ENCODE measurements at regions not wholly inside any gene's neighbourhood (a gene's known extent, or its start where the extent isn't known, plus 50 kb on each side); places are given as distances from the start of the nearest gene placed in this dataset.

- no peak for TF ChIP-seq EZH2 (IDR thresholded peaks at IDR 0.05)
- no peak for TF ChIP-seq ATF3 (IDR thresholded peaks at IDR 0.05)
- no peak for TF ChIP-seq FOSL1 (IDR thresholded peaks at IDR 0.05; ENCODE audit: low read depth)
- no peak for TF ChIP-seq SRF (IDR thresholded peaks at IDR 0.05; ENCODE audit: low read depth)
- TF ChIP-seq EZH2phosphoT487 (IDR thresholded peaks at IDR 0.05; ENCODE audit: borderline replicate concordance) = no peak
- no peak for TF ChIP-seq CTCF (IDR thresholded peaks at IDR 0.05 in 2 of 3, conservative IDR thresholded peaks at IDR 0.05 in 1 of 3; ENCODE audit: borderline replicate concordance in 1 of 3, insufficient read depth in 1 of 3, low read depth in 2 of 3, low read length in 2 of 3)
- TF ChIP-seq SIN3A (IDR thresholded peaks at IDR 0.05; ENCODE audit: low read depth) = no peak
Observed at GRCh38 chr13:64958106-64958505, 2272.0 kb downstream of the PCDH9 start.

GRCh38 chr13:64938660-64939059, 2291.5 kb downstream of the PCDH9 start:
- no peaks in the 10 kb centered on the region for H3K27me3 ChIP-seq (ENCODE audit: insufficient read depth, low read length)
- ATAC-seq = no peak
- no TSS peak for BruUV-seq (replicated peaks)
- no peak overlapping the region for H3K4me3 ChIP-seq (replicated peaks in 1 of 2; ENCODE audit: low read depth in 1 of 2, low read length in 2 of 2)
- intact Hi-C loops (cut with micrococcal nuclease) = no loop called here
- POLR2A ChIA-PET = no interaction called here
- H3K4me1 ChIP-seq (ENCODE audit: control insufficient read depth in 1 of 2, insufficient read depth in 2 of 2, low read length in 2 of 2) = no peaks in the 10 kb centered on the region
- no peaks in the 10 kb centered on the region for H4K20me1 ChIP-seq (ENCODE audit: insufficient read depth)
- TF ChIP-seq REST (IDR thresholded peaks at IDR 0.05; ENCODE audit: low read depth) = no peak
- TF ChIP-seq POLR2AphosphoS5 (IDR thresholded peaks at IDR 0.05; ENCODE audit: low read depth, low read length) = no peak
- no peak for TF ChIP-seq RAD21 (IDR thresholded peaks at IDR 0.05; ENCODE audit: low read depth)
- no peak for TF ChIP-seq ZFX (IDR thresholded peaks at IDR 0.05)
- TF ChIP-seq SRF (IDR thresholded peaks at IDR 0.05; ENCODE audit: low read depth) = no peak
- TF ChIP-seq CEBPB (IDR thresholded peaks at IDR 0.05; ENCODE audit: low read depth) = no peak
- TF ChIP-seq ELF1 (IDR thresholded peaks at IDR 0.05; ENCODE audit: borderline replicate concordance, low read depth) = no peak
- no peaks in the 10 kb centered on the region for H3K36me3 ChIP-seq (ENCODE audit: control insufficient read depth in 1 of 2, insufficient read depth in 2 of 2, low read length in 2 of 2)
- H3K4me2 ChIP-seq (ENCODE audit: low read length) = no peak overlapping the region
- no peak overlapping the region for H2AFZ ChIP-seq (ENCODE audit: low read depth, low read length, poor library complexity, severe bottlenecking)
- H3K9me2 ChIP-seq (ENCODE audit: insufficient read depth) = no peaks in the 10 kb centered on the region
- RAD21 ChIA-PET (ENCODE audit: low non-redundant PET in 1 of 2, low total read pairs in 2 of 2, uncharacterized antibody in 2 of 2, unreplicated experiment in 2 of 2) = no interaction called here
- CTCF ChIA-PET = no interaction called here
- DNase-seq (ENCODE audit: low read depth, low spot score) = no peak
- H3K27ac ChIP-seq (ENCODE audit: low read depth, low read length) = no peak overlapping the region
- no peak overlapping the region for H3K9ac ChIP-seq (ENCODE audit: low read length)
- no peaks in the 10 kb centered on the region for H3K79me2 ChIP-seq (ENCODE audit: insufficient read depth, low read length)
- H3K9me3 ChIP-seq (ENCODE audit: control insufficient read depth in 1 of 2, insufficient read depth in 1 of 2, low read depth in 1 of 2, low read length in 2 of 2) = no peaks in the 10 kb centered on the region

More at GRCh38 chr13:64958106-64958505, 2272.0 kb downstream of the PCDH9 start:
- POLR2A ChIA-PET = no interaction called here
- Histone ChIP-seq H3K27me3 (ENCODE audit: insufficient read depth, low read length) (no peaks in the 10 kb centered on the region), H3K4me1 (ENCODE audit: control insufficient read depth in 1 of 2, insufficient read depth in 2 of 2, low read length in 2 of 2) (no peaks in the 10 kb centered on the region), H3K4me2 (ENCODE audit: low read length) (no peak overlapping the region), H3K9me3 (ENCODE audit: control insufficient read depth in 1 of 2, insufficient read depth in 1 of 2, low read depth in 1 of 2, low read length in 2 of 2) (no peaks in the 10 kb centered on the region), H3K36me3 (ENCODE audit: control insufficient read depth in 1 of 2, insufficient read depth in 2 of 2, low read length in 2 of 2) (no peaks in the 10 kb centered on the region), H4K20me1 (ENCODE audit: insufficient read depth) (no peaks in the 10 kb centered on the region), H3K27ac (ENCODE audit: low read depth, low read length) (no peak overlapping the region), H3K9me2 (ENCODE audit: insufficient read depth) (no peaks in the 10 kb centered on the region), H3K79me2 (ENCODE audit: insufficient read depth, low read length) (no peaks in the 10 kb centered on the region), H3K4me3 (replicated peaks in 1 of 2; ENCODE audit: low read depth in 1 of 2, low read length in 2 of 2) (no peak overlapping the region), H3K9ac (ENCODE audit: low read length) (no peak overlapping the region), H2AFZ (ENCODE audit: low read depth, low read length, poor library complexity, severe bottlenecking) (no peak overlapping the region)
- CTCF ChIA-PET = no interaction called here
- DNase-seq (ENCODE audit: low read depth, low spot score) (no peak), ATAC-seq (no peak)
- intact Hi-C loops (cut with micrococcal nuclease) = no loop called here
- no TSS peak for BruUV-seq (replicated peaks)
- RAD21 ChIA-PET (ENCODE audit: low non-redundant PET in 1 of 2, low total read pairs in 2 of 2, uncharacterized antibody in 2 of 2, unreplicated experiment in 2 of 2) = no interaction called here

Measured in HCT116 (cell line).